Central memory CD4-positive, alpha-beta T cell (primary cell): ENCODE measurements at regions not wholly inside any gene's neighbourhood (a gene's known extent, or its start where the extent isn't known, plus 50 kb on each side); places are given as distances from the start of the nearest gene placed in this dataset.
A peak's percentile ranks its signal among the peaks of the same experiment; 100 is the strongest.
"Not testable (repeated sequence)": the region's sequence is repeated elsewhere in the genome, so short reads cannot be mapped to it uniquely, and the experiment has no call there.

Experiments
- DNase-seq: peaks from one replicate; pipeline ENCODE4 v3.0.0; 2022

DNA sequence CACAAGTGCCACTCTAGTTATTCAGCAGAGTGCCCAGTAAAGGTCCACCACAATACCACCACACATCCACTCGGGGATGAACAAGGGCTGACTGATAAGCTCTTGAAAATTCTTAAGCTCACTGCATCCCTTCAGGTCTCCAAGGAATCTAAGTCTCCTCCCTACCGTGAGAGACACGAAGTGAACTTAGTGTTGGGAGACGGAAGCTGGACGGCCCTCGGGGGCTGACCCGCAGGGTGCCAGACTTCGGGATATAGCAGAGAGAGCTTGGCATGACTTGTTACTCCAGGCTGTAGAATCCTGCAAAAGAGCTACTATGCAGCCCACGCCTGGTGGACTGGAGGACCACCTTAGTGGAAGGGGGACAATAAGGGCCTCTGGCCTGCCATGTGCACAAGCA lies 75.1 kb downstream of the LYZL1 start:
- DNase-seq, result not testable (repeated sequence)

DNA sequence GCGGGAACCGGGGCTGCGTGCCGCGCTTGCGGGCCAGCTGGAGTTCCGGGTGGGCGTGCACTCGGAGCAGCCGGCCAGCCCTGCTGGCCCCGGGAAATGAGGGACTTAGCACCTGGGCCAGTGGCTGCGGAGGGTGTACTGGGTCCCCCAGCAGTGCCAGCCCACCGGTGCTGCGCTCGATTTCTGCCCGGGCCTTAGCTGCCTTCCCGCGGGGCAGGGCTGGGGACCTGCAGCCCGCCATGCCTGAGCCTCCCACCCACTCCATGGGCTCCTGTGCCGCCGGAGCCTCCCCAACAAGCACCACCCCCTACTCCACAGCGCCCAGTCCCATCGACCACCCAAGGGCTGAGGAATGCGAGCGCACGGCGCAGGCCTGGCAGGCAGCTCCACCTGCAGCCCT lies 77.3 kb downstream of the LYZL1 start:
- DNase-seq, result not testable (repeated sequence)

DNA sequence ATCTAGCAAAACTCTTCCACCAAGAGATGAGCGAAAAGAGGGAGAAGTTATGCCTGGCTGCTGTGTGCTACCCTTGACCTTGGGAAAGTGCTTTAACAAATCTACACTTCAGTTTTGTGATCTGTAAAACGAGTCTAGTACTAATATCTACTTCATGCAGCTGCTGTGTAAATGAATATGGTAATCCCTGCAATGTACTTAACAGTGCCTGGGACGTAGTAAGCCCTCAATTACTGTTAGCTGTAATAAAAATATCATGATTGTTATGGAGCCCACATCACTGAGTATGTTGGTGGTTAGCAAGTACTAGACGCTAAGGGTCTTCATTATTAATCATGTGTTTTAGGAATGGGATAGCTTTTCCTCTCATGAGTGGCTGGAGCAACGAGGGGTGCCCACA lies 80.5 kb downstream of the LYZL1 start:
- no peak for DNase-seq

DNA sequence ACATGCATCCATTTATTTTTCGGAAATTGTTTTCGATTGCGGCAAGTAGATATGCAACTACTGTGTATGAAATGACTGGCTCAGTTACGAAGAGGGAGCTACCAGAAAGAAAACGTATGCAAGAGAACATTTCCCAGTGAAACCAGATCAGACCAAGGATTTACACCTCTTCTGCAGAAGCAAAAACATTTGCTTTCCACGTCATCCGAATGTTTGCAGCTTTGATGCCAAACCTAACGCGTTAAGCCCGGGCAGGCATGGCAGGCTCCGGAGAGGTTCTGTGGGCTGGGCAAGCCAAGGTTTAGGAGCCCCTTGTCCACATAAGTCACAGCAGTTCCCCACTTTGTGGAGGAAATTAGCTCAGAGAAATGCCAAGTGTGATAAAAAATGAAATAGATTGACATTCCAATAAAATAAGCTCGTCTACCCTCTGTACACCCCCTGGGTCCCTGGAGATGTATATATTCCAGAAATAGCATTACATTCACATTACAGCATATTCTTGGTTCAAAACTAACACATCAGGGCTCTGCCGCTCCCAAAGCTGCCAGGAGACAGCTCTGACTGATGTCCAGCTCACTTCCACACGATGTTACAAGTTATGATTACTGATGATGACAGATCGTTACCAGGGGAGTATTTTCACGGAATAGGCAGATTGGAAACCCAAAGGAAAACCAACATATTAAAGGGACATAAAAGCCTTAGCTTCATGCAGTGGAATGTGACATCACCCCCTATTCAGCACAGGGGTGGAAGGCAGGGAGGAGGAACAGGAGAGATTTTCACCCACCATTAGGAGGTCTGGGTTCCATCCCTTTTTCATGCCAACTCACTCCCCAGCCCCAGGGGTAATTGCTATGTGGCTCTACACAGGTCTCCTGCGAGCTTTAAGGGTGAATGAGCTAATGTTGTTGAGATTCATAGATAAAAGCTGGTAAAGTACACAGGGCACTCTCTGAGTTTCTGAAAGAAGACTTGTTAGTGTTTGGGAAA lies 81.5 kb downstream of the LYZL1 start:
- DNase-seq, result no peak

DNA sequence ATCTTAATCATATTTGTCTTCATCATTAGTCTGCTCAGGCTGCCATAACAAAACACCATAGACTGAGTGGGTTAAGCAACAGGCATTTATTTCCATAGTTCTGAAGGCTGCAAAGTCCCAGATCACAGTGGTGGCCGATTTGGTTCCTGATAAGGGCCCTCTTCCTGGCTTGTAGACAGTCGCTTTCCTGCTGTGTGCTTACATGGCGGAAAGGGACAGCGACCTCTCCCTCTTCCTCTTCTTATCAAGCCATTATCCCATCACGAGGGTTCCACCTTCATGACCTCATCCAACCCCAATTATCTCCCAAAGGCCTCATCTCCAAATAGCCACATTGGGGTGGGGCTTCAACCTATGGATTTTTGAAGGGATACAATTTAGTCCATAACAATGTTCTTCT lies 84.0 kb downstream of the LYZL1 start:
- DNase-seq, result no peak

DNA sequence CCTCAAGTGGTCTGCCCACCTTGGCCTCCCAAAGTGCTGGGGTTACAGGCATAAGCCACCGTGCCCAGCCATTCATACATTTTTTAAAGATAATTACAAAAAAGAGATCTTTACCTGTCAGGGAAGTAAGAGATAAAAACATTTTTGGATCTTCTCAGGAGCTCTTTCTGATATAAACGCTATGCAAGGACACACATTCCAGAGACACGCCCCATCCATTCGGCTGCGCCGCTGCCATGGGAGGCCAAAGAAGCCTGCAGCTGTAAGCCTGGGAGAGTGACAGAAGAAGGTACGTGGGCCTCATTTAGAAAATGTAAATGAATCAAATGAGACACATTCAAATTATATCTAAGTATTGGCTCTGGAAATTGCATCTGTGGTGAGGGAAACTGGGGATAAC lies 85.3 kb downstream of the LYZL1 start:
- no peak for DNase-seq

DNA sequence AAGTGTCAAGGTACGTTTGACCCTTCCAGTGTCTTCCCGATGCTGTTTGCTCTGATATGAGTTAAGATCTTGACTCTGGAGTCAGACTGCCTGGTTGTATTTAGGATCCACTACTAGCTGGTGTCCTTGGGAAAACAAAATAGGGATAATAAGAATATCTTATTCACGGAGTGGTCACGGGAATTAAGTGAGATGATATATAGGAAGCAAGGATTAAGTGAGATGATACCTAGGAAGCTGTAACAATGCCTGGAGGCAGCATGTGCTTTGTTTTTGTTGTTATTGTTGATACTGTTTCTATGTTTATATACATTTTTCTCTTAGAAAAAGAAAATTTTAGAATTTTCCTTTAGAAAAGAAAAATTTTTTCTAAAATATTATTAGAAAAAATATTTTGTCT lies 87.0 kb downstream of the LYZL1 start:
- DNase-seq, result no peak

DNA sequence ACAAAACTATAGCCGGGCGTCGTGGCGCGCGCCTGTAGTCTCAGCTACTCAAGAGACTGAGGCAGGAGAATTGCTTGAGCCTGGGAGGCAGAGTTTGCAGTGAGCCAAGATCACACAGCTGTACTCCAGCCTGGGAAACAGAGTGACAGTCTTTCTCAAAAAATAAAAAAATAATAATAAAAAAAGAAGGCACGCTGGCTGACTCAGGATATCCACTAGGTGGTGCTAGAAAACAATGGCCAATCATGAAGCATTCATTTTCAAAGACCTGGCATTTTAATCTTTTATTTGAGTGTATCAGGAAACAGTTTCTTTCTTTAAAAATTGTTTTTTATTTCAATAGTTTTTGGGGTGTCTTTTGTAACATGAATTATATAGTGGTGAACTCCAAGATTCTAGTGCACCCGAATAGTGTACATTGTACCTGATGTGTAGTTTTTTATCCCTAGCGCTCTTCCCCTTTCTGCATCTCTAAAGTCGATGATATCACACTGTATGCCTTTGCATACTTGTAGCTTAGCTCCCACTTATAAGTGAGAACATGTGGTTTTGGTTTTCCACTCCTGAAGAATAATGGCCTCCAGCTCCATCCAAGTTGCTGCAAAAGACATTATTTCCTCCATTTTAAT lies 88.6 kb downstream of the LYZL1 start:
- DNase-seq, result no peak

DNA sequence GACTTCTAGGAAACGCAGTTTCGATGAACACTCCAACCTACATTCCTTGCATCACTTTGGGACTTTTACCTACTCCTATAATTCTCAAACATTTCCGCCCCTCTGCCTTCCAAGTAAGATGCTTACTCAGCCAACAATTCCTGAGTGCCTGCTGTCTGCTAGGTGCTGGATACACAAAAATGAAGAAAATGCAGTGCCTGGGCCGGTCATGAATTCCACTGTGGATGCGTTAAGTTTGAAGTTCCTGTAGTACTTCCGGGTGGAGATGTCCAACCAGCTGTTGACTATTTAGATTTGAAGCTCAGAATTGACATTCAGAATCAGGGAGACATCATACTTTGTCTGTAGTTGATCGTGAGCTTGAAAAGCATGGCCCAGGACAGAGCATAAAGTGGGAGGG lies 89.2 kb downstream of the LYZL1 start:
- DNase-seq, result no peak

DNA sequence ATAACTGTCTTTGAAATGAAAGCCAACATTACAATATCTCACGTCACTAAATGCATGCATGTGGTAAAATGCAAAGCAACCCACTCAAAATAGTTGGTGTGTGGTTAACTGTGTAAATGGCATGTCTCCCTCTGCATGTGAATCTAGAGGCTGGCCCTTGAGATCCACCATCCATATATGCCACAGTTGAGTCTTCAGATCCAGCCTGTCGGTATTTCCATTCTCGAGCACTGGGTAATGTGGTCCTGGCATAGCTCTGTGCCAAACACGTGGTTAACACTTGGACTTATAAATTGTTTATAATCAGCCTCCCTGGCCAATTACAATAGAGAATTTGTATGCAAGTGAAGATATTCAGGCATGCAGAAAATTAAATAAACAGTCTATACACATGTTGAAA lies 90.3 kb downstream of the LYZL1 start:
- DNase-seq, result no peak

DNA sequence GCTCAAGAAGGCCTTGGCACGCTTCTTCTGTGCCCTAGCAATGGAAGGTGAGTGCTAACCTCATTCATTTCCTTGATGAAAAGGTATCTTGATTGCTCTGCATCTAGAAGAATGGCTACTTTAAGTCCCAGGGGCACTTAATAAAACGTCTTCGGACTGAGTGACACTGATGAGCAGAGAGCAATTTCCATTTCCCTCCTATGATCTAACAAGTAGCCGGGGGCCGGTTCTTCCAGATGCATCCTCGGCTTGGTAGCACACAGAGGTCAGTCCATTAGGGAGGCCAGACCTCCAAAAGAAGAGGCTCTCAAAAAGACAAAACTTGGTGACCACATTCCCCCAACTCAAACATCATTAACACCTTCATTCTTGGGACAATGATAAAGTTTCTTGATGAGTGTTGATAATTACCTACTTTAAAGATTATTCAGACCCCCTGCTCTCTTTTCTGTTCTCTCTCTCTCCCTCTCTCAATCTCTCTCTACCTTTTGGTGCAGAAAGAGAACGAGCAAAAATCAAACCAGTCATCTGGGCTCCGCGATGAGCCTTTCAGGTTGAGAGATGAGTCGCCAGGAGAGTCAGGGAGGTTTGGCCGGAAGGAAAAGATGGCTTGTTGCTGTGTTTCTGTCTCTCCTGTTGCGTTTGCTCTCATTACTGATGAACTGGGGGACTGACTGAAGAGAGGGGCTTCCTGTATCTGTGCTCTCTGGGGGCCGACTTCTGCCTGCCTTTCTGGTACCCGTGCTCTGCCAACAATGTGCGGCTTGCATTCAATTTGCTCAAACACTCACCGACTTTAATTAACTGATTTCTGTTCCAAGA lies 91.1 kb downstream of the LYZL1 start:
- DNase-seq, result not testable (repeated sequence)

DNA sequence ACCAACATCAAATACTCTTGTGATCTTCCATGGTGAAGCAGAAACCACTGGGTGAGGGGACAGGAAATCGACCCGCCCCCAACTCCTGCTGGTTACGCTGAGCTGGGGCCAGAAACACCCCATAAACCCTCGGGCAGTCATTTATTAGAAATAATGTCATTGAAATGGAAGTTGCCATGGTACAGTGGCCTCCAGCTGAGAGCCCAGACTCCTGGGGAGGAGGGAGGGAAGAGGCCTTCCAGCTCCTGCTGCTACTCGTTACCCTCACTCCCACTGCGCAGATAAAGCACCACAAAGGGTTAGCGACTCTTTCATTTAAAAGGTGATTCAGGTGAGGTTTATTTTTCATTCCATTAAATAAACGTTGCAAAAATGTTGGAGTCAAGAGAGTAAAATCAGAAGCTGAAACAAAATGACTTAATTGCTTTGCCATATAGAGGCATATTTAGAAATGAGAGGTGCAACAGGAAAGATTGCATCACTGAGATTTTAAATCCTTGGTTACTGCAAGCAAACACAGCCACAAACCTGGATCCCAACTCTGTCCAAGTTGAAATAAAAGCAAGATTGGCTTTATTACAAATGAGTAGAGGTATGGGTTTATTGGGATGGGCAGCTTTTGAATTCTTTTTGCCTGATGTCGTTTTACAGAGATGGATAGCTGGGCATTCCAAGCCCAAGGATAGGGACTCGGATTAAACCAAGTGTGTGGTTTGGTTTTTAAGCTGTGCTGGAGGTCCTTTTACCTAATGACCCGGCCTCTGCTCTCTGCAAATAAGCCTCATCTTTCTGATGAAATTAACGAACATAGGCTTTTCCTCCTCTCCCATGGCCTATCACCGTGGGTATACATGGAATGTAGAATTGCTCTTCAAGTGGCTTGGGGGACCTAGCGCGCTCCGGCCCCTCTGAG lies 92.0 kb downstream of the LYZL1 start:
- not testable (repeated sequence) for DNase-seq

DNA sequence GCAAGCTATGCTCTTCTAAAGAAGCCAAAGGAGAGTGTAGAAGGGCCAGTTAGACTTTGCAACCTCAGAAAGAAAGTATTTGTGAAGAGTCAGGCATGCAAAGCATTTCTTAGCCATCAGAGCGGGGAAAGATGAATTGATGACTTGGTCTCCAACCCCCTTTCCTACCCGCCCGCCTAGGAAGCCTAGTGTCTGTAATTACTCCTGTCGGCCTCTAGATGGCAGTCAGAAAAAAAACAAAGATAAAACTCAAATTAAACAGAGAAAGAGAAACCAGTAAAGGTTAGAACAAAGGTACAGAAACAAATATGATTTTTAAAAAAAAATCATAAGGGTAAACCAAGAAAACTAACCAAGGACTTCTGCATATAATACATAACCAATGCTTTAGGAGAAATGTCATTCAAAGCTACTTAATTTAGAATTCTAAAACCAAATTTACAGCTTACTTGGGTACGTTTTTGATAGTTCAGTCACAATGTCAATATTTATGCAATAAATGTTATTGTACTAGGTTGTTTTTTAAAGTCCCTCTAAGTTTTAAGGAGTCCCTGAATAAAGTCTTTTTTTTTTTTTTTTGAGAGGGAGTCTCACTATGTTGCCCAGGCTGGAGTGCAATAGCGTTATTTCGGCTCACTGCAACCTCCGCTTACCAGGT lies 97.6 kb downstream of the LYZL1 start:
- peak; percentile 15 for DNase-seq

DNA sequence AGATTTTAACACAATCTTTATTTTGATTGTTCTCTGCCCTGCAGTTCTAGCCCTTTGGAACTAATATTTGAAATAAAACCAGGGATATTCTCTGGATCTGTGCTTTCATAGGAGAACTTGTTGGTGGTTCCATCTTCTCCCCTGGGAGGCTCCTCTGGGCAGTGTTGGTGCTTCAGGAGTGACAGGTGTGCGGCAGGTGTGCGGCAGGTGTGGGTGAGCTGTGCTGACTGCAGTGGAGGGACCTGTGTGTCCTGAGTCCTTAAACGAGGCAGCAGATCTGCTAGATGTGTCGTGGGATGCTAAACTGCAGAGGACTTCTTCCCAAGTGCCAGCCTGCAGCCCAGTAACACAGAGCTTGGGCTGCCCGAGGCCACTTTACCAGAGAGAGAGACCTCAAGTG lies 98.4 kb downstream of the LYZL1 start:
- no peak for DNase-seq

DNA sequence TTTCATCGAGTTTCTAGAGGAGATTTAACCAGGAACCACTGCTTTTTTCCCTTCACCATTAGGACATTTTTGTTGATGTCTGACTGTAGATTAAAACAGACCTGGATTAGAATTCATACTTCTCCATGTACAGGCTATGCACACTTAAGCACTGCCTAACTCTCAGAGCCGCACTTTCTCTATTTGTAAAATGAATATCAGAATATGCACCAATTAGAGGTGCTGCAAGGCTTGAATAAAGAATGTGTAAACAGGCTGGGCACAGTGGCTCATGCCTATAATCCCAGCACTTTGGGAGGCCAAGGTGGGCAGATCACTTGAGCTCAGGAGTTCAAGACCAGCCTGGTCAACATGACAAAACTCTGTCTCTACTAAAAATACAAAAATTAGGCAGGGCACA lies 99.2 kb downstream of the LYZL1 start:
- DNase-seq, result not testable (repeated sequence)

DNA sequence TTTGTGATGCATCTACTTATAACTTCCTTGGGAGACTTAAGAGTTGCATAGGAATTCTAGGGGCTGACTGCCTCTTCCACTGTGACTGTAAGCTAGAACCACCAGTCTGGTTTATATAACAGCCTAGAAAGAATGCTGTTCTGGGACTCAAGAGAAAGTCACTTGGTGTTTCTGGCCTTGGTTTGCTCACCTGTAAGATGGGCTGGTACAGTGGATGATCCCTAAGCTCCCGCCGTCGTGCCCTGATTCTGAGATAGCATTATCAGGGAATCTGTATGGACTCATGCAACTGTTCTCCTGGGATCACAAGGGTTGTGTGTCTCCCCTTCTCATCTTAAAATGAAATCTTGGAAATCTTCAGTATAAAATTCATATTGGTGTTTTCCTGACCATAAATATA lies 100.6 kb downstream of the LYZL1 start:
- DNase-seq, result no peak

DNA sequence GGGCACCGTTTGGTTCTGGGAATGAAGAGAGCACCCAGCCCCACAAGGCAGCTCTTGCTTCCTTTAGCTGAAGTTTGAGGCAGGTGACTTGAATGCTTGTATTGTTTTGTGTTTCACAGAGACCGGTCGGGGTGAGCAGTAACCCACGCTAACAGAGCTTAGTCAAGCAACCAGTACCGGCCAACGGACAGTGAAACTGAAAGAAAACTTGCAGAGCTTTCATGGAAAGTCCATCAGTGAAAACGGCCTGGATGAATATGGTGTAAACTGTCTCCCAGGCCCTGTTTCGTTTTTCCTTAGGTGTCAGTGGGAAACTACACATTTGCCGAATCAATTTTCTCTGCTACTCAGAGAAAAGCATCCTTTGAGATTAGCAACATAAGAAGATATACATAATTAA lies 101.1 kb downstream of the LYZL1 start:
- DNase-seq, result no peak

DNA sequence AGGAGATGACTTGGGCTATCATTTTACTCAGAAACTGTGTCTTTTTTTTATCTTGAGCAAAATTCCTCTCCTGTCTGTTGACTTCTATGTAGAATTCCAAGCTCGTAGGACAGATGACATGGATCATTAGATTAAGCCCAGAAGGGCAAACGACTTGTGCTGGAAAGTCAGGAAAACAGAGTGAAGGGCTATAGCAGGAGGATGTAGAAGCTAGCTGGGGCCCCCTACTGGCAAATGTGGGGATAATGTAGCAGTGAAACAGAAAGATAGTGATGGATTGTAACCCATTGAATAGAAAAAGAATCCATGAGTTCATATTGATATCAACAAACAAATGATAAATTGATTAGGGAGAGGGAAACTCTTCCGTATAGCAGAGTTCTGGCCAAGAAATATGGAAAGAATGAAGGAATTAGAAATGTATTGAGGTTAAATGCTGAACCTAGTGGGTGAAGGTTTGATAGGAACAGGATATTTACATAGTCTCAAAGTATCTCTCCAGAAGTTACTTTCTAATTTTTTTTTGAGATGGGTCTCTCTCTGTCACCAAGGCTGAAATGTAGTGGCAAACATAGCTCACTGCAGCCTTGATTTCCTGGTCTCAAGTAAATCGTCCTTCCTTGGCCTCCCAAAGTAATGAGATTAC lies 103.6 kb downstream of the LYZL1 start:
- DNase-seq, result no peak

DNA sequence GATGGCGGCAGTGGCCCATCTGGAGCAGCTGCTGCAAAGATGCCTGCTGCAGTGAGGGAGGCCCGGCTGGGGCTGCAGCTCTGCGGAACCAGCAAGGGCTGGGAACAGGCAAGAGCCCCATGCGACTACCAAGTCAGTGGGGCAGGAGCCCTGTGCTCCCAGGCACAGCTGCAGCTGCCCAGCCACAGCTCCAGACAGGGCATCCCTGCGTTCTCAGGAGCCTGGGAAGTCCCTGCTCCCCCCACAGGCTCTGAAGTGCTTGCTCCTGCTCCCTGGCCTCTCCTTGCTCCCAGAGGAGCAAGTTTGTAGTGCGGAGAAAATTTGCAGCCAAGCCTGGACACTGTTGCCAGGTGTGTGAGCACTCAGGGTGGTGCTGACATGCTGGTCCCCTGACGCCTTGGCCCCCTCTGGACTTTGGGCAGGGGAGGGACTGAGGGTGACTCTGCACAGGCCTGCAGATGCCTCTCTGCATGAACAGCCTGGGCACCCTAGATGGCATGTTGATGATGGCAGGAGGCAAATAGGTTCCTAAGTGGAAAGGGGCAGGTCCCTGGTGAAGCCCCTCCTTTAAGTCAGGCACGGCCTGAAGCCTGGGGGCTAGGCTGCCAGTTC lies 105.6 kb downstream of the LYZL1 start:
- no peak for DNase-seq

DNA sequence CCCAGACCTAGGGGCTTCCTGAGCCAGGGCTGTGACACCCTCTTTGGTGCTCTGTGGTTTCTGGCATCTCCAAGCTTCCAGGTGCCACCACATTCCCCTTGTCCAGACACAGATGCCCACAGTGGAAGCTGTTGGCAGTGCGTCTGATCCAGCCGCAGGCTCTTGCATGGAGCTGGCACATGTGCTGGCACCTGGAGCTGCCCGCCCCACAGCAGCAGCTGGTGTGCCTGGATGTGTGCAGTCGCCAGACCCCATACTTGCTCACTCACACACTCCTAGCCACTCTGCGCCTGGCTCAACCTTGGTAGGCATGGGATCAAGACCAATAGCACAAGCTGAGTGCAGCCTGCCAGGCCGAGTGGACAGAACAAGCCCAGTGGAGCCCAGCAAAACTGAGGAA lies 106.5 kb downstream of the LYZL1 start:
- no peak for DNase-seq

DNA sequence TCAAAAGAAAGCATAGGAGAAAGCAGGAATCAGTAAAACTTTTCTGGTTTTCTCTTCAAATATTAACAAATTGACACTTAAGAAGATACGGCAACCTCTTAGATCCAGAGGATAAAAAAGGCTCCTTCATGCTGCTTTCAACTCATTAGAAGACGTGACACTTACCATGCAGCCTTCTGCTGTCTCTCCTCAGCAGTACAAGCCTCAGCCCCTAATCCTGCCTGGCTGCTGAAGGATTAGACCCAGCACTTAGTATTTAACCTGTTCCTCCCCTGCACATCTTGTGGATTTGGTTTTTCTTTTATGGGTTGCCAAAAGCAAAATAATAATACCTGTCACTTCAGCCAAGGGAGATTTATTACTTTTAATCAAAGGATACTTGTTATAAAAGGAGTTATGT lies 108.4 kb downstream of the LYZL1 start:
- DNase-seq, result no peak
